Putamen (tissue), 1 donor: ENCODE measurements at regions not wholly inside any gene's neighbourhood (a gene's known extent, or its start where the extent isn't known, plus 50 kb on each side); places are given as distances from the start of the nearest gene placed in this dataset.
"Not testable (repeated sequence)": the region's sequence is repeated elsewhere in the genome, so short reads cannot be mapped to it uniquely, and the experiment has no call there.

Source experiments
- DNase-seq: peaks from one replicate; pipeline ENCODE4 v3.0.0-alpha.2; 2016; ENCODE audit warnings: low spot score

- no peak for DNase-seq
Observed at GRCh38 chr6:170062209-170062914, 228.5 kb downstream of the DLL1 start.

- DNase-seq: no peak
Observed at GRCh38 chr6:170058878-170059485, 231.9 kb downstream of the DLL1 start.

- DNase-seq: no peak
Observed at GRCh38 chr6:170057961-170058877, 232.7 kb downstream of the DLL1 start.

GRCh38 chr6:170057034-170057734, 233.7 kb downstream of the DLL1 start:
- no peak for DNase-seq

GRCh38 chr6:170056278-170056711, 234.6 kb downstream of the DLL1 start:
- no peak for DNase-seq

- DNase-seq: not testable (repeated sequence)
Observed at GRCh38 chr6:170055797-170056196, 235.1 kb downstream of the DLL1 start.

- no peak for DNase-seq
Observed at GRCh38 chr6:170053966-170054661, 236.8 kb downstream of the DLL1 start.

- no peak for DNase-seq
Observed at GRCh38 chr6:170052991-170053821, 237.7 kb downstream of the DLL1 start.

- DNase-seq: no peak
Observed at GRCh38 chr6:170051229-170052172, 239.4 kb downstream of the DLL1 start.

GRCh38 chr6:170050591-170051041, 240.3 kb downstream of the DLL1 start:
- DNase-seq: no peak

GRCh38 chr6:170049641-170050561, 241.0 kb downstream of the DLL1 start:
- DNase-seq: peak; percentile 21

GRCh38 chr6:170048615-170049256, 242.1 kb downstream of the DLL1 start:
- no peak for DNase-seq

- no peak for DNase-seq
Observed at GRCh38 chr6:170047823-170048222, 243.1 kb downstream of the DLL1 start.

GRCh38 chr6:170046791-170047626, 243.9 kb downstream of the DLL1 start:
- no peak for DNase-seq

- DNase-seq: no peak
Observed at GRCh38 chr6:170045981-170046667, 244.8 kb downstream of the DLL1 start.

- DNase-seq: no peak
Observed at GRCh38 chr6:170045563-170045960, 245.3 kb downstream of the DLL1 start.
